SK-N-SH treated with all-trans-retinoic acid at 6 μM for 48 hours (cell line): ENCODE measurements at regions not wholly inside any gene's neighbourhood (a gene's known extent, or its start where the extent isn't known, plus 50 kb on each side); places are given as distances from the start of the nearest gene placed in this dataset.

ENCODE experiments used
- ATAC-seq: fragments of 200-7000 bp; cut with Tn5 transposase; 3 replicates; pipeline ENCODE4 v1.9.1; 2020; ENCODE audit warnings: mild to moderate bottlenecking, moderate library complexity
- ARNTL ChIP-seq: fragments of 450-650 bp; formaldehyde crosslinking; IDR thresholded peaks from 2 replicates; pipeline ENCODE4 v1.5.0; 2020; ENCODE audit warnings: low read depth, mild to moderate bottlenecking, moderate library complexity, borderline replicate concordance
- BACH2 ChIP-seq: fragments of 250-450 bp; sonication (Bioruptor Pico); IDR thresholded peaks from 2 replicates; pipeline ENCODE4 v1.9.0; 2021; ENCODE audit warnings: mild to moderate bottlenecking, borderline replicate concordance
- CSDC2 ChIP-seq: fragments of 250-450 bp; sonication (Bioruptor Pico); IDR thresholded peaks from 2 replicates; pipeline ENCODE4 v1.5.0; 2020; ENCODE audit warnings: mild to moderate bottlenecking, moderate library complexity
- ESRRG ChIP-seq: fragments of 250-450 bp; sonication (Bioruptor Pico); IDR thresholded peaks from 2 replicates; pipeline ENCODE4 v1.6.1; 2021; ENCODE audit warnings: mild to moderate bottlenecking
- GLIS3 ChIP-seq: fragments of 250-450 bp; sonication (Bioruptor Pico); IDR thresholded peaks from 2 replicates; pipeline ENCODE4 v1.5.0; 2020; ENCODE audit warnings: mild to moderate bottlenecking, moderate library complexity
- ISL1 ChIP-seq: fragments of 250-450 bp; sonication (Bioruptor Pico); IDR thresholded peaks from 2 replicates; pipeline ENCODE4 v2.1.2; 2022; ENCODE audit warnings: mild to moderate bottlenecking, moderate library complexity
- OSR1 ChIP-seq: fragments of 250-450 bp; sonication (Bioruptor Pico); IDR thresholded peaks from 2 replicates; pipeline ENCODE4 v1.8.0; 2022; ENCODE audit warnings: moderate library complexity, mild to moderate bottlenecking, inconsistent platforms
- PATZ1 ChIP-seq: fragments of 250-450 bp; sonication (Bioruptor Pico); IDR thresholded peaks from 2 replicates; pipeline ENCODE4 v1.8.0; 2020; ENCODE audit warnings: mild to moderate bottlenecking, moderate library complexity, borderline replicate concordance
- POU6F1 ChIP-seq: fragments of 250-450 bp; sonication (Bioruptor Pico); IDR thresholded peaks from 2 replicates; pipeline ENCODE4 v1.8.0; 2021; ENCODE audit warnings: low read depth, mild to moderate bottlenecking, moderate library complexity, borderline replicate concordance
- PPARA ChIP-seq: fragments of 250-450 bp; sonication (Bioruptor Pico); IDR thresholded peaks from 2 replicates; pipeline ENCODE4 v1.5.0; 2020; ENCODE audit warnings: mild to moderate bottlenecking, borderline replicate concordance
- RARB ChIP-seq: fragments of 250-450 bp; sonication (Bioruptor Pico); IDR thresholded peaks from 2 replicates; pipeline ENCODE4 v1.8.0; 2021; ENCODE audit warnings: mild to moderate bottlenecking, moderate library complexity
- SNAI2 ChIP-seq: fragments of 250-450 bp; sonication (Bioruptor Pico); IDR thresholded peaks from 2 replicates; pipeline ENCODE4 v1.5.0; 2020; ENCODE audit warnings: mild to moderate bottlenecking, moderate library complexity
- TOX ChIP-seq: fragments of 250-450 bp; sonication (Bioruptor Pico); IDR thresholded peaks from 2 replicates; pipeline ENCODE4 v1.8.0; 2021; ENCODE audit warnings: mild to moderate bottlenecking, moderate library complexity, borderline replicate concordance
- ZFP3 ChIP-seq: fragments of 250-450 bp; sonication (Bioruptor Pico); IDR thresholded peaks from 2 replicates; pipeline ENCODE4 v1.5.0; 2020; ENCODE audit warnings: mild to moderate bottlenecking, moderate library complexity
- ZFP30 ChIP-seq: fragments of 450-650 bp; formaldehyde crosslinking; IDR thresholded peaks from 2 replicates; pipeline ENCODE4 v1.5.0; 2022; ENCODE audit warnings: mild to moderate bottlenecking, moderate library complexity
- ZNF565 ChIP-seq: fragments of 450-650 bp; formaldehyde crosslinking; conservative IDR thresholded peaks from 2 replicates; pipeline ENCODE4 v1.5.0; 2020; ENCODE audit warnings: low read depth, mild to moderate bottlenecking, moderate library complexity
- ZNF70 ChIP-seq: fragments of 450-650 bp; formaldehyde crosslinking; IDR thresholded peaks from 2 replicates; pipeline ENCODE4 v1.5.0; 2020; ENCODE audit warnings: mild to moderate bottlenecking, moderate library complexity
- ZNF8 ChIP-seq: fragments of 450-650 bp; formaldehyde crosslinking; IDR thresholded peaks from 2 replicates; pipeline ENCODE4 v1.5.0; 2020; ENCODE audit warnings: mild to moderate bottlenecking, moderate library complexity
- TF ChIP-seq, protein P1 (sequence below): fragments of 250-450 bp; sonication (Bioruptor Pico); IDR thresholded peaks from 2 replicates; pipeline ENCODE4 v1.5.0; 2020; ENCODE audit warnings: mild to moderate bottlenecking, moderate library complexity
- TF ChIP-seq, protein P2 (sequence below): fragments of 250-450 bp; sonication (Bioruptor Pico); IDR thresholded peaks from 2 replicates; pipeline ENCODE4 v1.5.1; 2020; ENCODE audit warnings: low read depth, mild to moderate bottlenecking, moderate library complexity
- TF ChIP-seq, protein P3 (sequence below): fragments of 250-450 bp; sonication (Bioruptor Pico); IDR thresholded peaks from 2 replicates; pipeline ENCODE4 v1.5.1; 2021; ENCODE audit warnings: mild to moderate bottlenecking, moderate library complexity

- no peak for ATAC-seq
- TF ChIP-seq ARNTL (no peak), SNAI2 (no peak), RARB (CRISPR knock-in tag) (no peak), POU6F1 (CRISPR knock-in tag) (no peak), ZNF8 (CRISPR knock-in tag) (no peak), ISL1 (CRISPR knock-in tag) (no peak), PPARA (CRISPR knock-in tag) (no peak), CSDC2 (CRISPR knock-in tag) (no peak), ZNF565 (no peak), OSR1 (no peak), TOX (CRISPR knock-in tag) (no peak), BACH2 (CRISPR knock-in tag) (no peak), ZFP3 (no peak), GLIS3 (CRISPR knock-in tag) (no peak), ZFP30 (CRISPR knock-in tag) (no peak)
- TF ChIP-seq, protein P1, sequence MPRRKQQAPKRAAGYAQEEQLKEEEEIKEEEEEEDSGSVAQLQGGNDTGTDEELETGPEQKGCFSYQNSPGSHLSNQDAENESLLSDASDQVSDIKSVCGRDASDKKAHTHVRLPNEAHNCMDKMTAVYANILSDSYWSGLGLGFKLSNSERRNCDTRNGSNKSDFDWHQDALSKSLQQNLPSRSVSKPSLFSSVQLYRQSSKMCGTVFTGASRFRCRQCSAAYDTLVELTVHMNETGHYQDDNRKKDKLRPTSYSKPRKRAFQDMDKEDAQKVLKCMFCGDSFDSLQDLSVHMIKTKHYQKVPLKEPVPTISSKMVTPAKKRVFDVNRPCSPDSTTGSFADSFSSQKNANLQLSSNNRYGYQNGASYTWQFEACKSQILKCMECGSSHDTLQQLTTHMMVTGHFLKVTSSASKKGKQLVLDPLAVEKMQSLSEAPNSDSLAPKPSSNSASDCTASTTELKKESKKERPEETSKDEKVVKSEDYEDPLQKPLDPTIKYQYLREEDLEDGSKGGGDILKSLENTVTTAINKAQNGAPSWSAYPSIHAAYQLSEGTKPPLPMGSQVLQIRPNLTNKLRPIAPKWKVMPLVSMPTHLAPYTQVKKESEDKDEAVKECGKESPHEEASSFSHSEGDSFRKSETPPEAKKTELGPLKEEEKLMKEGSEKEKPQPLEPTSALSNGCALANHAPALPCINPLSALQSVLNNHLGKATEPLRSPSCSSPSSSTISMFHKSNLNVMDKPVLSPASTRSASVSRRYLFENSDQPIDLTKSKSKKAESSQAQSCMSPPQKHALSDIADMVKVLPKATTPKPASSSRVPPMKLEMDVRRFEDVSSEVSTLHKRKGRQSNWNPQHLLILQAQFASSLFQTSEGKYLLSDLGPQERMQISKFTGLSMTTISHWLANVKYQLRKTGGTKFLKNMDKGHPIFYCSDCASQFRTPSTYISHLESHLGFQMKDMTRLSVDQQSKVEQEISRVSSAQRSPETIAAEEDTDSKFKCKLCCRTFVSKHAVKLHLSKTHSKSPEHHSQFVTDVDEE (CRISPR knock-in tag), result no peak
- TF ChIP-seq, protein P2, sequence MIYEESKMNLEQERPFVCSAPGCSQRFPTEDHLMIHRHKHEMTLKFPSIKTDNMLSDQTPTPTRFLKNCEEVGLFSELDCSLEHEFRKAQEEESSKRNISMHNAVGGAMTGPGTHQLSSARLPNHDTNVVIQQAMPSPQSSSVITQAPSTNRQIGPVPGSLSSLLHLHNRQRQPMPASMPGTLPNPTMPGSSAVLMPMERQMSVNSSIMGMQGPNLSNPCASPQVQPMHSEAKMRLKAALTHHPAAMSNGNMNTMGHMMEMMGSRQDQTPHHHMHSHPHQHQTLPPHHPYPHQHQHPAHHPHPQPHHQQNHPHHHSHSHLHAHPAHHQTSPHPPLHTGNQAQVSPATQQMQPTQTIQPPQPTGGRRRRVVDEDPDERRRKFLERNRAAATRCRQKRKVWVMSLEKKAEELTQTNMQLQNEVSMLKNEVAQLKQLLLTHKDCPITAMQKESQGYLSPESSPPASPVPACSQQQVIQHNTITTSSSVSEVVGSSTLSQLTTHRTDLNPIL (CRISPR knock-in tag), result no peak
- TF ChIP-seq, protein P3, sequence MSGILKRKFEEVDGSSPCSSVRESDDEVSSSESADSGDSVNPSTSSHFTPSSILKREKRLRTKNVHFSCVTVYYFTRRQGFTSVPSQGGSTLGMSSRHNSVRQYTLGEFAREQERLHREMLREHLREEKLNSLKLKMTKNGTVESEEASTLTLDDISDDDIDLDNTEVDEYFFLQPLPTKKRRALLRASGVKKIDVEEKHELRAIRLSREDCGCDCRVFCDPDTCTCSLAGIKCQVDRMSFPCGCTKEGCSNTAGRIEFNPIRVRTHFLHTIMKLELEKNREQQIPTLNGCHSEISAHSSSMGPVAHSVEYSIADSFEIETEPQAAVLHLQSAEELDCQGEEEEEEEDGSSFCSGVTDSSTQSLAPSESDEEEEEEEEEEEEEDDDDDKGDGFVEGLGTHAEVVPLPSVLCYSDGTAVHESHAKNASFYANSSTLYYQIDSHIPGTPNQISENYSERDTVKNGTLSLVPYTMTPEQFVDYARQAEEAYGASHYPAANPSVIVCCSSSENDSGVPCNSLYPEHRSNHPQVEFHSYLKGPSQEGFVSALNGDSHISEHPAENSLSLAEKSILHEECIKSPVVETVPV (CRISPR knock-in tag), result no peak
- TF ChIP-seq, all 23 proteins: peak for 0
Measured at GRCh38 chr5:112569596-112569995, 150.5 kb upstream of the EPB41L4A start.

- TF ChIP-seq, protein P2 (CRISPR knock-in tag), result no peak
- no peak for ATAC-seq
Measured at GRCh38 chr5:112570708-112571444, 151.8 kb upstream of the EPB41L4A start.

DNA sequence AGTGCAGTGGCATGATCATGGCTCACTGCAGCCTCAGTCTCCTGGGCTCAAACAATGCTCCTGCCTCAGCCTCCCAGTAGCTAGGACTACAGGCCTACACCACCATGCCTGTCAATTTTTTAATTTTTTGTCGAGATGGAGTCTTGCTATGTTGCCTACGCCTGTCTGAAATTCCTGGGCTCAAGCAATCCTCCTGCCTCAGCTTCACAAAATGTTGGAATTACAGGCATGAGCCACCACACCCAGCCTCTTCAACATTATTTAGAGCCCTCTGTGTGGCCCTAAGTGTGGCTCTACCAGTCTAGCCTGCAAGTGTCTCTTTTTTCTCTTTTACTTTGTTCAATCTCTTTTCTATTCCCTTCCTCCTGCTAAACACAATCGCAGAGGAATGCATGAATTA is 154.4 kb upstream of the EPB41L4A start:
- ATAC-seq, result no peak
- TF ChIP-seq, protein P2 (CRISPR knock-in tag), result no peak
- TF ChIP-seq CSDC2 (CRISPR knock-in tag), result no peak
- no peak for TF ChIP-seq ZNF70 (CRISPR knock-in tag)
- no peak for TF ChIP-seq GLIS3 (CRISPR knock-in tag)
- no peak for TF ChIP-seq ESRRG (CRISPR knock-in tag)
- TF ChIP-seq ARNTL, result no peak
- no peak for TF ChIP-seq PATZ1
- TF ChIP-seq, protein P1 (CRISPR knock-in tag), result no peak
- no peak for TF ChIP-seq ZNF565
- no peak for TF ChIP-seq SNAI2
- TF ChIP-seq ZFP3, result no peak
- TF ChIP-seq ZFP30 (CRISPR knock-in tag), result no peak
- no peak for TF ChIP-seq BACH2 (CRISPR knock-in tag)
- TF ChIP-seq OSR1, result no peak
